ENCODE measurements at regions not wholly inside any gene's neighbourhood (a gene's known extent, or its start where the extent isn't known, plus 50 kb on each side); places are given as distances from the start of the nearest gene placed in this dataset.
A peak's percentile ranks its signal among the peaks of the same experiment; 100 is the strongest.
"Not testable (repeated sequence)": the region's sequence is repeated elsewhere in the genome, so short reads cannot be mapped to it uniquely, and the experiment has no call there.

GRCh38 chr14:25431211-25432076 lies 381.5 kb upstream of the STXBP6 start:
- no peak for DNase-seq

GRCh38 chr14:25430808-25431207 lies 380.9 kb upstream of the STXBP6 start:
- DNase-seq = no peak

GRCh38 chr14:25412998-25413397 lies 363.1 kb upstream of the STXBP6 start:
- DNase-seq = no peak

- DNase-seq = no peak
These were observed 362.1 kb upstream of the STXBP6 start for GRCh38 chr14:25411781-25412757.

GRCh38 chr14:25406818-25407217 lies 356.9 kb upstream of the STXBP6 start:
- no peak for DNase-seq

GRCh38 chr14:25400607-25401206 lies 350.8 kb upstream of the STXBP6 start:
- peak; percentile 13 for DNase-seq

GRCh38 chr14:25396128-25396527 lies 346.2 kb upstream of the STXBP6 start:
- no peak for DNase-seq

GRCh38 chr14:25394791-25395391 lies 344.9 kb upstream of the STXBP6 start:
- no peak for DNase-seq

- DNase-seq = no peak
These were observed 344.4 kb upstream of the STXBP6 start for GRCh38 chr14:25394356-25394755.

GRCh38 chr14:25389948-25390347 lies 340.0 kb upstream of the STXBP6 start:
- no peak for DNase-seq

GRCh38 chr14:25381498-25381897 lies 331.6 kb upstream of the STXBP6 start:
- no peak for DNase-seq

GRCh38 chr14:25375639-25376038 lies 325.7 kb upstream of the STXBP6 start:
- no peak for DNase-seq

- no peak for DNase-seq
These were observed 321.1 kb upstream of the STXBP6 start for GRCh38 chr14:25371068-25371467.

GRCh38 chr14:25370057-25370456 lies 320.1 kb upstream of the STXBP6 start:
- not testable (repeated sequence) for DNase-seq

- DNase-seq = no peak
These were observed 308.4 kb upstream of the STXBP6 start for GRCh38 chr14:25358330-25358729.

- no peak for DNase-seq
These were observed 301.3 kb upstream of the STXBP6 start for GRCh38 chr14:25351269-25351668.

- DNase-seq = no peak
These were observed 300.9 kb upstream of the STXBP6 start for GRCh38 chr14:25350802-25351201.

GRCh38 chr14:25350021-25350420 lies 300.1 kb upstream of the STXBP6 start:
- DNase-seq = no peak

- no peak for DNase-seq
These were observed 299.3 kb upstream of the STXBP6 start for GRCh38 chr14:25349269-25349668.

GRCh38 chr14:25340882-25341281 lies 290.9 kb upstream of the STXBP6 start:
- DNase-seq = no peak

GRCh38 chr14:25322784-25323183 lies 272.8 kb upstream of the STXBP6 start:
- DNase-seq = no peak

- DNase-seq = not testable (repeated sequence)
These were observed 266.1 kb upstream of the STXBP6 start for GRCh38 chr14:25316007-25316406.

GRCh38 chr14:25308244-25308643 lies 258.3 kb upstream of the STXBP6 start:
- no peak for DNase-seq

Measured in NCI-H1417 treated with DMSO at 0.1 percent for 48 hours (cell line).